GM19043 (cell line): ENCODE measurements at regions not wholly inside any gene's neighbourhood (a gene's known extent, or its start where the extent isn't known, plus 50 kb on each side); places are given as distances from the start of the nearest gene placed in this dataset.

Source experiments
- ATAC-seq: cut with Tn5 transposase; IDR thresholded peaks from one replicate; pipeline ENCODE4 v1.9.1; 2021; ENCODE audit warnings: low read depth; ENCODE audit not compliant: unreplicated experiment

DNA sequence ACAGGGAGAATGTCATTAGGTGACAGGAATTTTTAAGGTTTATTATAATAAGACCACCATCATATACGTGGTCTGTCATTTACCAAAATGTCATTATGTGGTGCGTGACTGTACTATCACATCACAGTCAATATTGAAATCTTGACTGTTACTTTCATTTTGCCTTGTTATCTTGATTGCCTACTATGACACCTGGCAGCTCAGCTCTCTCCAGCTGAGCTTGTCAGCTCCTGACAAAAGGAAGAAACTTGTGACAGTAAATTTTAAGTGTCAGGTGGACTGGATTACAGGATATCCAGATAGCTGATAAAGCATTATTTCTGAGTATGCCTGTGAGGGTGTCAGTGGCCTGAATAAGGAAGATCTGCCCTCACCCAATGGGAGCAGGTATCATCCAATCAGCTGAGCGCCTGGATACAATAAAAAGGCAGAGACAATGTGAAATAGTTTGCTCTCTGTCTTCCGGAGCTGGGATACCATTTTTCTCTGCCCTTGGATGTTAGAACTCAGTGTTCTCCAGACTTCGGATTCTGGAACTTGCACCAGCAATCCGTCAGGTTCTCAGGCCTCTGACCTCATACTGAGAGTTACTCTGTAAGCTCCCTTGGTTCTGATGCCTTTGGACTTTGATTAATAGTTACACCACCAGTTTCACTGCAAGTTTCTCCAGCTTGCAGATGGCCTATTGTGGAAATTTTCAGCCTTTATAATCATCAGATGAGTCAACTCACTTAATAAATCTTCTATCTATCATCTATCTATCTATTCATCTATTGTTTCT lies 1454.7 kb upstream of the IGFBP7 start:
- ATAC-seq = no peak

DNA sequence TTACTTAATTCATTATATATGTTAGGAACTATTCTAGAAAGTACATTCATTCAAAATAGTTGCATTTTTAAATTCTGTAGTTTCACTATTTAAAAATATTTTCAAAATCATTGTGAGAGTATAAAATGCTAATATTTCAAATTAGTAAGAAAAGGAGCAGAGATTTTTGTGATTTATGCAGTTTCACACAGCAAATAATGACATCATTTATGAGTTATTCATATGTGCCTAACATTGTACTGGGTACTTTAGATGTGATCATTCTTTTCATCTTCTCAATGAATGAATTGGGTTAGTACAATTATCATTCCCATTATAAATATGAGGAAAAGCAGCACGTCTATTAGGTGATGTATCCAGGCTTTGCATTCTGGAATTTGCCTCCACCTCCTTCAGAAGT lies 1451.0 kb upstream of the IGFBP7 start:
- ATAC-seq = no peak

DNA sequence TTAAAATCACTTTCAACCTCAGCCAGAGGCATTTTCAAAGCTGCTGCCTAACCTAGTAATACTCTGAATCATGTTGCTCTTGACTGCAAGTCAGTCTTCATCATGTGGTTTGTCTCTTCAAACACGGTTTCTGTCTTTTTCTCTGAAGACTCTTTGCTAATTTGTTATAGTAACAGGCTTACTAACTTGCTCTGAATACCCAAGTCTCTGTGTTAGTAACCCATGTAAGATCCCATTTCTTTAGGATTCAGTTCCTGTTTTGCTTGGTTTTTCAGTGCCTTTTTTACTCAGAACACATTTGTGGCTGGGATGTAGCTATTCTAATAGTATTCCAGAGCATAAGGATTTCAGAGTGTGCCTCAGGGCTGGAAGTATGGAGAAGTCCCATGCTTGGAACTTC lies 1450.6 kb upstream of the IGFBP7 start:
- ATAC-seq = no peak

DNA sequence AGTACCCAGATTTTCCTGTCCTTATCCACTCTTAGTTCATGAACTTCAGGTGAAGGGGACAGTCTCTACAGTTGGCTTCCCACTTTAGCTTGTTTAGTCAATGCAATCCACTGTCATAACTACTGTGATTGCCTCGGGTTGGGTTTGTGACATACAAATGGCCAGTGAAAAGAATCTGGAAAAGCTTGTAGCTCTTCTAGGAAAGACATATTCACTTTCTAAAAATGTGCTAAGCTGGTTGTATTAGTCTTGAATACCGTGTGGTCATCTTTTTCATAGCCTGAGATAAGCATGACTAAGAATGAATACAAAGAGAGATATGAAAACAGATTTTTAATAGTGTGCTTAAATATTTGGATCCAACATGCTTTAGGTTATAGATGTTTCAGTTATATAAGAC lies 1443.5 kb upstream of the IGFBP7 start:
- no peak for ATAC-seq

DNA sequence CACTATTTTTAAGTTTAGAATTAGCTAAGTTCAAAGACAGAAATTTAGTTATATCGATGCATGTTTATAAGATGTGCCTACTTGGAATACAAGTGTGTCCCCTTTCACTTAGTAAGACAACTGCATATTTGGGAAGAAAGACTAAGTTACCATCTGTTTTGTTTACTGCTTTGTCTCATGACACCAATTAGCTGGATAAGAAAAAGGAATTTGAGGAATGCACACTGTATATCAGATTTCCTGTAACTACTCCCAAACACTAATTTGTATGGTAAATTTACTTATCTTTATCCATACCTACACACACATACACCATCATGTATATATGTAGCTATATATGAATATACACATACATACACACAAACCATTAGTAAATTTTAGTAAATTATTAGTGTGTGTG lies 1442.8 kb upstream of the IGFBP7 start:
- no peak for ATAC-seq

DNA sequence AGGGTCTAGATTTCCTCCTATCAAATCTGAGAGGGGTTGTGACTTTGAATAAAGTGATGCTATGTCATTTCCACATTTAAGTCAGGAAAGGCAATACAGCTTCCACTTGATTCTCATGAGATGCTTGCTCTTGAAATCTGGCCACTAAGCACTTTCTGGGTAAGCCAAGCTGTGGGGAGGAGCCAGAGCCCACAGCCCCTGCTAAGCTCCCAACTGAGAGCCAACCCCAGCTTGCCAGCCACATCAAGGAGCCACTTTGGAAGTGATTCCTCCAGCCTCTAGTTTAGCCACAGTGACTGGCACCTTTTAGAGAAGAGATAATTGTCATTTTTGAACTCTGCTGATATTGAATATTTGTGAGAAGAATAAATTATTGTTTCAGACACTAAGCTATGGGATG lies 1441.5 kb upstream of the IGFBP7 start:
- ATAC-seq = no peak

DNA sequence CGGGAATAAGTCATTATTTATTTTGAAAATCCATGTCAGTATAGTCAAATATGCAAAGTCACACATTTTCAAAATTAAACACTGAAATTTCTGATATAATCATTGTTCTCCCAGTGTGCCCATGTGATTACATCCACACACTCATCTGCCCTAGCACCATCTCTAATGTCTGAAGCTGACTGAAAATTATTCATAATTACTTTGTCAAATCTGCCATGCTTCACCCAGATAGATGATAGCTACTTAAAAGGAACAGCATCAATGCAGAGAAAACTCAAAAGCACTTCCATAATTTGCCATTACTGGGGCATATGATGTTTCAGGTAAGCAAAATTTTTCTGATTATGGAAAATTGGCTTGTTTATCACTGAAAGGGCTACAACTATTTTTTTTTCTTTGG lies 1433.3 kb upstream of the IGFBP7 start:
- ATAC-seq = no peak

DNA sequence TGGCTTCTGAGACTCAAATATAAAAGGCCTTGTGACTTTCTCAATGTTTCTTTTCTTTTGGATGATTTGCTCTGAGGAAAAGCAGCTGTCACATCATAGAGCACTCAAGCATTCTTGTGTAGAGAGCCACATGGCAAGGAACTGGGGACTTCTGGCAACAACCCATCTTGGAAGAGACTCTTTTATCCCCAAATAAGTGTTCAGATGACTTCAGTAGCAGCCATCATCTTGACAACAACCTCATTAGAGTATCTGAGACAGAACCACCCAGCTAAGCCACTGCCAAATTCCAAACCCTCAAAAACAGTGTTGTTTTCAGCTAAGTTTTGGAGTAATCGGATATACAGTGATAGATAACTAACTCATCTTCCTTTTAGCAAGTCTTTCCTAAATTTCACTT lies 1431.7 kb upstream of the IGFBP7 start:
- ATAC-seq = no peak

DNA sequence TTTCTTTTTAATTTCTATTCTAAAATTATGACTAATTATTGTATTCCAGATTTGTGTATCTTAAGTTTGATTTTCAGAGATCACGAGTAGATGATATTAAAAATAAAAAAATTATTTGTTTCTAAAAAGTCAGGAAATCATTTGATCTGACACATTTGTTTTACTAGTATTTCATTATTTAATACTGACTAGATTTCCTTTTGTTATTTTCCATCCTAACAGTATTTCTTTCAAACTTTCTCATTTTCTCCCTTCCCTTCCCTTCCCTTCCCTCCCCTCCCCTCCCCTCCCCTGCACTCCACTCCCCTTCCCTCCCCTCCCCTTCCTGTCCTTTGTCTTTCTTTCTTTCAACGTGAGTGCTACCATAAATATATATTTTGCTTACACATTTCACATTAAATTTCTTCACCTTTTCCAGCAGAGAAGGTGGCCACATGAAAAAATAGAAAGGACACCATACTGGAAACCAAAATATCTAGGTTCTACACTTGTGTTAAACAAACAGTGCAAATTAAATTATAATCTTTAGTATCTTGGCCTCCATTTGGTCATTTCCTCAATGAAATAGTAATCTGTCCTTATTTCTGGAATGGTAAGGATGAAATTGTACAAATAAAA lies 1412.7 kb upstream of the IGFBP7 start:
- no peak for ATAC-seq

DNA sequence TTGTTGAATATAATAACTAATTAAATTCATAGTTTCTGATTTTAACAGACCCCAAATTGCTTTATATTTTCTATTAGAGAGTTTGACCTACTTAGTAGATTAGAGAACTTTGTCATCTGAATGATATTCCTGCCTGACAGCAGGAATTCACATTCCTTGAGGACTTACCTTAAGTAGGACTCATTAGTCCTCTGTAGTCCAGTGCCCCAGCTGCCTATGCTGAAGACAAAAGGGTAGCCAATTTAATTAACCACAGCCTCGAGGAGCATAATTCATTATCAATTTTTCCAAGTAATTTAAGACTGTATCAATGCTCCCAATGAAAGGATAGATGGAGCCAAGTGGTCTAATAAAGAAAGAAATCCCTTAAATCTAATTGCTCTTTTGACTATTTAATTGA lies 1405.0 kb upstream of the IGFBP7 start:
- ATAC-seq = no peak

DNA sequence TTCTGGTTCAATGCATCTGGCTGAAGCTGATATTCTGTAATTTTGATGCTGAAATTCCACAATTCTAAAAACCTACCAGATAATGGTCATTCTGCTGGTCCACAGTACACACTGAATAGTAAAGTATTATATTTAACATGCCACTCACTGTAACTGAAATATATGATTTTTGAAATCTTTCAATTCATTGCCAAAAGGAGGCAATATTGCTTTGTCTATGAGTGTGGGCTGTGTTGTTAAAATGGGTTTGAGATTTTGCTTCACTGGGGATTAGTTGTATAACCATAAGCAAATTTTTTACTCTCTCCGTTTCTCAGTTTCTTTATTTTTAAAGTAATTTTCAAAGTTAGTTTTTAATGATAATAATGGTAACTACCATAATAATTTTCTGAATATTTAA lies 1404.1 kb upstream of the IGFBP7 start:
- ATAC-seq = no peak

DNA sequence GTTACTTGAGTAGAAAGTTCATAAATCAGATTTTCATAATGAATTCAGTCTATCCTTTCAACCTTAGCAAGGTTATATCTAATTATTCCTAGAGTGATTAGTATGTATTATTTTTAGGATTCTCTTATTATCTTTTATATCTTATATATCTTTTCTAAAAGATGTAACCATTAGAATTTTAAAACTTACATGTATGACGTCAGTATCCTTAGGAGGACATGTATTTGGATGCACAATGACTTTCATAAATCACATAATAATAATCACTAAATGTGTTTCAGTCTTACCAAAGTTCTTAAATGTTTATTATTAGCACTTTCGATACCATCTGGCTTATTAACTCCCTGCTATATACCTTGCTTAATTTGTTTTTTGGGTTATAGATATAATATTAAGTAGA lies 1400.5 kb upstream of the IGFBP7 start:
- ATAC-seq = no peak

DNA sequence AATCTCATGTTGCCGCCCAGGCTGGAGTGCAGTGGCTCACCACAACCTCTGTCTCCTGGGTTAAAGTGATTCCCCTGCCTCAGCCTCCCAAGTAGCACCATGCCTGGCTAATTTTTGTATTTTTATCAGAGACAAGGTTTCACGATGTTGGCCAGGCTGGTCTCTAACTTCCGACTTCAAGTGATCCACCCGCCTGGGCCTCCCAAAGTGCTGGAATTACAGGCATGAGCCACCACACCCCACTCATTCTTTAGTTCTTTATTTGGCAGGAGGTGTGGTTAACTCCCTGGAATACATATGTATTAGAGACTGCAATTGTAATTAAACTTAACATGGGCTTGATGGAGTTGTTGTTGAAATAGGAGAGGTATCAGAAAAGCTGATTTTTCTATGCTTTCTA lies 1396.9 kb upstream of the IGFBP7 start:
- ATAC-seq = no peak

DNA sequence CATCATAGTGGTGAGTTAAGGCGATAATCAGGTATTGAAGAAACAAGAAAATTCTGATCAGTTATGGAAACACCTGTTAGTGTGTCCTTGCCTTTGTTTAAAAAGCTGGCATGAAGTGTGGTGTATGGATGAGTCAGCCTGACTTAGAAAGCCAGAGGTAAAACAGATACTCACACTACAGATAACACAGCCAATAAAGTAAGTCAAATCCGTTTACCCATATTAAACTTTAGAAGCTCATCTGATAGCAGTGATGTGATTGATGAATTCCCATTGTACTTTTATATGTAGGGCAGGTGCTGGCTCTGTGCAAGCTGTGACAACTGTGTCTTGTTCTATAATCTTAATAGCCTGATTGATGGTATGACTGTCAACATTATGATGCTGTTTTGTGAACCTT lies 1392.7 kb upstream of the IGFBP7 start:
- ATAC-seq = no peak

DNA sequence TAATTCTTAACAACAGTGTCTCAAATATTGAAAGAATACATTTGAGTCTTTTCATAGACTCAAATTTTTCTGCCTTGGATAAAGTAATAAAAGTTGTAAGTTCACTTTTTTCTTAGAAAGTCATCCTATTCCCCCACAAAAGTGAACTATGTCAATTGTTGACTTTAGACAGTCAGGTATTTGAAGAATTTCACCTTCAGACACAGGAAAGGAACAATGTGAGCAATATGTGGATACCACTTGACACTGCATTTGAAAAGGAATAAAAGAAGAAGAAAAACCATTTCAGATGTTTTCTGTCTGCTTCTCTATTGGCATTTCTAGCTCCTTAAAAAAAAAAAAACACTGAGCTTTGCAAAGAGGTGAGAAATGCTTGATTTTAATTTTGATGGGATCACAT lies 1389.0 kb upstream of the IGFBP7 start:
- ATAC-seq = no peak

DNA sequence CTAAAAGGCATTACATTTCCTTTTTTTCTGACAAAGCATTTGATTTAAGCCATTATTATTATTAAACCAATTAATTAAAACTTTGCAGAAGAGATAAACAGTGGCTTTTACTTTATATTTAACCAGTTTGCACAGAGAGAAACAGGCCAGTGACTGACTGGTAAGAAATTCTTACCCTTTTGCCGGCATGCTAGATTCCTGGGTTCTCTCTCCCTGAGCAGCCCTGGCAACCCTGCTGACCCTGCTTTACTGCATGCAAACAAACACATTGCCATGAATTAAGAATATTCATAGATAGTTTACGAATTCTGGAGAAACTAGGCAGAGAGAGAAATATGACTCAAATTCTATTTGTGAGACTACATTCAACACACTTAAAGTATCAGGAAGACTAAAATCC lies 1381.4 kb upstream of the IGFBP7 start:
- no peak for ATAC-seq

DNA sequence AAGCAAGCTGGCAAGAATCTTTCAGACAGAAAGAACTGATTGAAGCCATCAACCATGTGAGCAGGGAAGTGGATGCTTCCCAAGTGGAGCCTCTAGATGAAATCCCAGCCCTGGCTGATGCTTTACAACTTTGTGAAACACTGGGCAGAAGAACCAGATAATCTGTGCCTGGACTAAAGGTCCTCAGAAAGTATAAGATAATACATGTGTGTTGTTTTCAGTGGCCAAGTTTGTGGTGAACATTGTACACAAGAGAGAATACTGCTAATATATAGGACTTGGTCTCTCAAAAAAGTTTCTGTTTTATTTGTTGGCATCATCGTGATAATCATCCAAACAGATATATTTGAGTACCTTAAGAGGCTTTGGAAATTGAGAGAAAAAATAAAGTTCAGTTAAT lies 1367.8 kb upstream of the IGFBP7 start:
- no peak for ATAC-seq

DNA sequence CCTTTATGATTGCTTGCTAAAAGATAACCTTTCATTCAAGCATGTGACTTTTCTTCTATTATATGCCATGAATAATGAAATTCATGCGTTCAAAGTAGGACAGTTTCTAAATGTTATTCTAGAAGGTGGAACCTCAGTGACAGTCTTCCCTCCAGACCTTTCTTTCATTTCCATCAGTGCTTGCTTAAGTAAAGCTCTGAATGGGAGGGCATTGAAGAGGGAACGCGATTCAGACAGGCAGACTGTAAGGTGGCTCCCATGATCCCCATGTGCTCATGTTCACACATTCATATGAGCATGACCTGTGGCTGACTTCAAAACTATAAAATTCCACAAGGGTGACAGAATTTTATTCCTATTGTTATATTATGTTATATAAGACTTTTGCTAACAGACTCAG lies 1367.3 kb upstream of the IGFBP7 start:
- ATAC-seq = no peak

DNA sequence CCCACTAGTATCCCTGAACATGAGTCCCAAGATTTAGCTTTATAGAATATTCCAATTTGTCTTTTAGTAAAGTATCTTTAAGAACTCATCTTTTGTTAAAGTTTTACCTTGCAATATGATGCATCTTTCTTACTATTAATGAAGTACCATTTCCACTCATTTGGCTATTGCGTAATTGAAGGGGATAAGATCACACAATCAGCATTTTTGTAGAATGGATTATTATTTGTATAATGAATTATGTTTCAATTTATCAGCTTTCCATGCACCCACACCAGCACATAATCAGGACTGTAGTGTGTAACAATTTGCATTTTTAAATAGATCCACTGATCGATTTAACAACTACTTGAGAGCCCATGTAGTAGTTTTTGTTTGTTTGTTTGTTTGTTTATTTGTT lies 1364.9 kb upstream of the IGFBP7 start:
- no peak for ATAC-seq

DNA sequence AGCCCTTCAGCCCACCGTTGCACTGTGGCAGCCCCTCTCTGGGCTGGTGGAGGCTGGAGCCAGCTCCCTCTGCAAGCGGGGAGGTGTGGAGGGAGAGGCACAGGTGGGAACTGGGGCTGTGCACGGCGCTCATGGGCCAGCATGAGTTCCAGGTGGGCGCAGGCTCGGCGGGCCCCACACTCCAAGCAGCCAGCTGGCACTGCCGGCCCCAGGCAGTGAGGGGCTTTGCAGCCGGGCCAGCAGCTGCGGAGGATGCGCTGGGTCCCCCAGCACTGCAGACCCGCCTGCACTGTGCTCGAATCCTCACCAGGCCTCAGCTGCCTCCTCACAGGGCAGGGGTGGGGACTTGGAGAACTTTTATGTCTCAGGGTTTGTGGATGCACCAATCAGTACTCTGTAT lies 1354.8 kb upstream of the IGFBP7 start:
- ATAC-seq = no peak

DNA sequence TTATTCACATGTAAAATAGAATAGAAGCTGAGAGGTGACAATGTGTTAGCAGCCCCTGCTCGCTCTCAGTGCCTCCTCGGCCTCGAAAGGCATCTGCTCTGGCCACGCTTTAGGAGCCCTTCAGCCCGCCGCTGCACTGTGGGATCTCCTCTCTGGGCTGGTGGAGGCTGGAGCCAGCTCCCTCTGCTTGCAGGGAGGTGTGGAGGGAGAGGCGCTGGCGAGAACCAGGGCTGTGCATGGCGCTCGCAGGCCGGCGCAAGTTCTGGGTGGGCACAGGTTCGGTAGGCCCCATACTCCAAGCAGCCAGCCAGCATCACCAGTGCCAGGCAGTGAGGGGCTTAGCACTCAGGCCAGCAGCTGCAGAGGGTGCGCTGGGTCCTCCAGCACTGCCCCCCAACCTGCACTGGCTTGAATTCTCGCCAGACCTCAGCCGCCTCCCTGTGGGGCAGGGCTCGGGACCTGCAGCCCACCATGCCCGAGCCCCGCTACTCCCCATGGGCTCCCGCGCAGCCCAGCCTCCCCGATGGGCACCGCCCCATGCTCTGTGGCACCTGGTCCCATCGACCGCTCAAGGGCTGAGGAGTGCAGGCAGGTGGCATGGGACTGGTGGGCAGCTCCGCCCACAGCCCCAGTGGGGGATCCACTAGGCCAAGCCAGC lies 1346.7 kb upstream of the IGFBP7 start:
- ATAC-seq = no peak

DNA sequence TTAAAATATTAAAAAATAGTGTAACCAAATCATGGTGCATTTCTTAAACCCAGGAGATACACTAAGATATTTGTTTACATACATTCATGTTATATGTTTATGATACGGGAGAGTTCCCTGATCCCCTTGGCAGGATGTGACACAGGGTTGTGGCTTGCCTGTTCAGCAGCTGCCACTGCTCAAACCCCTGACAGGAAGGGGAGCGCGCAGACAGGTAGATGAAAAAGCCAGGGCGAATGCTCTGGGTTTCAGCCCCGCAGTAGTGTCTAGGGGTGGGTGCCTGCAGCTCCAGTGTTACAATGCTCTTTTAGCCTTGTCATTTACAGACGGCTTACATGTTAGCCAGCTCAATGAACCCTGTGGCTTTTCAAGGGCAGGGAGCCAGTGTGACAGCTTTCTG lies 1343.8 kb upstream of the IGFBP7 start:
- peak; percentile 73 for ATAC-seq
